SHP77 treated with DMSO at 0.1 percent for 48 hours (cell line): ENCODE measurements at regions not wholly inside any gene's neighbourhood (a gene's known extent, or its start where the extent isn't known, plus 50 kb on each side); places are given as distances from the start of the nearest gene placed in this dataset.
"Not testable (repeated sequence)": the region's sequence is repeated elsewhere in the genome, so short reads cannot be mapped to it uniquely, and the experiment has no call there.

Experiments
- DNase-seq: peaks from one replicate; lab custom pipeline; 2025; lab: John Stamatoyannopoulos, UW

DNA sequence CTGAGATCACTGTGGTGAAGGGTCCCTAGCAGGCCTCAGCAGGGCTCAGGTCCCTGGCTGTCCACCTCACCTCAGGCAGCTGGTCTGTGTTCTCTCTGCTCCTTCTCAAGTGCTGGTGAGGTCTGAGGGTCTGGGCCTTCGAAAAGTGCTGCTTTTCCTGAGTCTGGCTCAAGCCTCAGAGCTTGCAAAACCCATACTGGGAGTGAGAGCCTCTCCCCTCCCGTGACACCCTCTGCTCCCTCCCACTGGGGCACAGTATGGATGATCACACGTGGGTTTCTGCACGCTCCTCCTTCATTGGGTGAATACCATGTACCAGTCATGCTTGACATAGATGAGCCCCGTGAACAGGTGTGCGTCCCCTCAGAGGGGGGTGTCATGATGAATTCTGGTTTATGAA is 73.3 kb upstream of the WASF3 start:
- DNase-seq, result no peak

GRCh38 chr13:26485288-26485687 is 72.2 kb upstream of the WASF3 start:
- DNase-seq, result no peak

- no peak for DNase-seq
Observed at GRCh38 chr13:26485786-26486185, 71.7 kb upstream of the WASF3 start.

DNA sequence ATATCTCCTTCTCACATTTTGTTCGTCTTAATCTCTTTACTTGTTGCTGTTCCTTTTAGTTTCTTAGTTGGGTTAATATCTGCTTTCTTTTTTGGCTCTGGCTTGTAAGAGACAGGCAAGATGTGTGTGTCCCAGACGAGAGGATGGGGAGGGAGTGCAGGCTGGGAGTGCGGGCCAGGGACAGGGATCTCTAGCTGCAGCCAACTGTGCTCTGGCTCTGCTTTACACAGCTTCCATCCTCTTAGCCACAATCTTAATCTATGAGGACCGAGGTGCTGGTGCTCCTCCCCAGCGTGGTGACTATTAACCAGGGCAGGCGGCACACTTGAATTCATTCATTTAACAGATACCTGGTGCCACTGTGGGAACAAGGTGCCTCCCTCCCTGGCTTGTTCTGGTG is 70.9 kb upstream of the WASF3 start:
- DNase-seq, result no peak

- no peak for DNase-seq
Observed at GRCh38 chr13:26487781-26488180, 69.7 kb upstream of the WASF3 start.

GRCh38 chr13:26488236-26489003 is 69.1 kb upstream of the WASF3 start:
- DNase-seq, result no peak

DNA sequence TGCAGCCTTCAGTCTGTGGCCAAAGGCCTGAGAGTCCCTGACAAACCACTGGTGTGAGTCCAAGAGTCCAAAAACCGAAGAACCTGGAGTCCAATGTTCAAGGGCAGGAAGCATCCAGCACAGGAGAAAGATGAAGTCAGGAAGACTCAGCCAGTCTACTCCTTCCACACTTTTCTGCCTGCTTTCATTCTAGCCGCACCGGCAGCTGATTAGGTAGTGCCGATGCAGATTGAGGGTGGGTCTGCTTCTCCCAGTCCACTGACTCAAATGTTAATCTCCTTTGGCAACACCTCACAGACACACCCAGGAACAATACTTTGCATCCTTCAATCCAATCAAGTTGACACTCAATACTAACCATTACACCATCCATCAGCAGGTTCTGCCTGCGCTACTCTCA is 65.2 kb upstream of the WASF3 start:
- not testable (repeated sequence) for DNase-seq

GRCh38 chr13:26494571-26495195 is 62.8 kb upstream of the WASF3 start:
- DNase-seq, result no peak

- no peak for DNase-seq
Observed at GRCh38 chr13:26495750-26496149, 61.7 kb upstream of the WASF3 start.

DNA sequence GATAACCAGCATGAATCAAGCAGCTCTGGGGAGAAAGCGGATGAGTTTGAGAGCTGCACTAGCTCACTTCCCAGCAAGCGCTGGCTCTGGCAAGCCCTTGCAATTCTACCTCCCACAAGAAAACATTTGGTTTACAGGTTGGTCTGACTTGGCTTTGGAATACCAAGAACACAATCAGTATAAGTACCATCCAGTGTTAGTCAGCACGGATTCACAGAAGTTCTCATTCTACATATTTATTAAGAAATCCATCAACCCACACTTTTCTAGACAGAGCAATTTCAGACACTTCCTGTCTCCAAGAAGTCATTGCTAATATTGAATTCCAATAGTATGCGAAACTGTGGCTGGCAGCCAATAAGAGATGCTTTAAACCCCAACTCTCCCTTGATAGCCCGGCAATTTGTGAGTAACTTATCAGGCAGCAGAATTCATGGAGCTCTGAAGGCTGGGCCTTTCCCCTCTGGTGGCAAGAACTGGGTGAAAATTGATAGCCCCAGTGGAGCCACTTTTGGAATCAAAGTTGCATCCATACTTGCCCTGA is 59.4 kb upstream of the WASF3 start:
- DNase-seq, result no peak

DNA sequence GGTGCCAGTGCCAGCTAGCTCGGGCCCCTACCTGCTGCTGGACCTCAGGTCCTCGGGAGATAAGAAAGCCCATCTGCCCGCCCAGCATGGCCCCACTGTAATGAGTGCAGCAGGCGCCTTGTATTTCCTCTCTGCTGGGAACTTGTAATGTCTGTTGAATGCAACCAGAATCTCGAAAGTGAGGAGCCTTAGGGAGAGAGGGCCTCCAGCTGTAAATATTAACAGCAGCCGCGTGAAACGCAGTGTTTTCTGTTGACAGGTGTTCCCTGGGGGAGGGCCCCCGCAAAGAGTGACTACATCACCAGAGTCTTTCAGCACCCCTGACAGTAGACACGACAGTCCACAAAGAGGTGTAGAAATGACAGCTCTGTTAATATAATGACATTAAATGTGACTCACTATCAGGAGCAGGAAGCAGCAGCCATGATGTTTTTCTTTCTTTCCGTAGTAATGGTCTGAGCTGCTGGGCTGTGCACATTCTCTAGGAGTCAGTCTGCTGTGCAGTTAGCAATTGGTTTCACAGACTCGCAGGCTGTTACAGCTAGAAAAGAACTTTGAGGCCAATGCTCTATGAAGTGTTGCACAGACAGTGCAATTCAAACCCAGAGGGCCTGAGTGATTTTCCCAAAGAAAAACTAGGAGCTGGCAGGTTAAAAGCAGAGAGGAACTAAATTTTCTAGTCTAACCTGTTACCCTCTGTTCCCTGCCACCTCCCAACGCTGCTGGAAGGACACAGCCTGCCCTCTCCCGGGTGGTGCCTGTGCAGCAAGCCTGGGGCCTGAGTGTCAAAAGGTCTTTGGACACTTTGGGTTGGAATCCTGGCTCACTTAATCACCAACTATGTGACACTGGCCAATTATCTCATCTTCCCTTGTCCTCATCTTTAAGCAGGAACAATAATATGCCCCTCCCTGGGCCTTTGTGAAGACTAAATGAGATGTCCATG is 58.6 kb upstream of the WASF3 start:
- no peak for DNase-seq

DNA sequence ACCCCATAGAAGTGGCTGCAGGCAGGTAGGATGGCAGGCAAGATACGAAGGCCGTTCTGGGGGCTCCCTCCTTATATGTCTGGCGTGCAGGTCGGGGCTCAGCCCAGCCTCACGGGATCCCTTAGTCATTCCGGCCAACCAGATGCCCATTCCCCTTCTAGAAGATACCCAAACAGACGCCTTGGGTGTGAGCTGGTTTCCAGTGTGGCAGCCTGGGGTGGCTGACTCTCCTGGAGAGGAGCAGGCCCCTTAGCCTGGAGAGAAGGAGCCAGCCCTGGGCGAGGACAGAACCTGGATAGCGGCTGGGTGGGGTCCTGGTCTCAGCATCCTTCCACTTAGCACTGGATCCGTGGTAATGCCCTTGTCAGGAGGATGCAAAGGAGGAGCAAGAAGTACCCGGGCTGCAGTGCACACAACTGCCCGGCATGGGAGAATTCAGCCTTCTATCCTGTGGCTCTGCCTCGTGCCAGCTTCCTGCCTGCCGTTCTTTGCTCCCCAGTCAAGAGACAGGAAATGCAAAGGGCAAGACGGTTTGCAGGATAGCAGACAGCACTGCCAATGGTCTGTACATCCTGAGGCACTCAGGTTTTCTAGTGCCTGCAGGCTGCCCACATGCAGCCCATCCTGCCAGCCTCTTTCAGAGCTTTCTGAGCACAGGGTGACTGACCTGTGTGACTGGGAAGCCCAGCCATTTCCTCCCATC is 56.7 kb upstream of the WASF3 start:
- DNase-seq, result no peak

DNA sequence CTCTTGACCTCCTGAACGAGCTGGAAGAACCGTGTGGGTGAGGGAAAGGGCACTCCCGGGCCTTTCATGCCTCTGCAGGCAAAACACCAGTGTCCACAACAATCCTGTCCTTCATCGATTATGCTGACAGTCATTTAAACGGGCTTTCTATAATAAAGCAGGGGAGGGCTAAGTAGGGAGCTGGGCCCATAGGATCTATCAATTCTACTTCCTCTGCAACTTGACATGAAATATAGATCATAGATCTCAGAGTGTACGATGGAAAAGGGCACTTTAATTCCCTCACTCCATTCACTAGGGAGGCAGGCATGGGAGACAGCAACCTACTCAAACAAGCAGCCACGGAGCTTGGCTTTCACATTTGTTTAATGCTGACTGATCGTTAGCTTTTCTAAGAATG is 55.8 kb upstream of the WASF3 start:
- no peak for DNase-seq

DNA sequence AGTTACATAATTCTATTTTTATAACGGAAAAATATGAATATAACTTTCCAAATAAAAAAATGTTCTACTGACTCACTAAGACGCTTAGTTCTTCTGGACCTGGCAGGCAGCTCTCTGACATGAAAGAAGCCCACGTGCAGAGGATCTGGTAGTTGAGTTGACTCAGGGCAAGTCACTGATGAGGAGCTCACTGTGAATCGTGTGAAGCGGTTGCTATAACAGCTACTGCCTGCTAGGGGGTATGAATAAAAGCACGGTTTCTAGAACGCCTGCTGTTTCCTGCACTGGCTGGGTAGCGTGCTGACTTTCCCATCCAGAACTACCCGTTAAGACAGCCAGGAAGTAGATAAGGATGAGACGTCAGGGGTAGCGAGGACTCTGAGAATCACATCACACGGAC is 54.7 kb upstream of the WASF3 start:
- no peak for DNase-seq

DNA sequence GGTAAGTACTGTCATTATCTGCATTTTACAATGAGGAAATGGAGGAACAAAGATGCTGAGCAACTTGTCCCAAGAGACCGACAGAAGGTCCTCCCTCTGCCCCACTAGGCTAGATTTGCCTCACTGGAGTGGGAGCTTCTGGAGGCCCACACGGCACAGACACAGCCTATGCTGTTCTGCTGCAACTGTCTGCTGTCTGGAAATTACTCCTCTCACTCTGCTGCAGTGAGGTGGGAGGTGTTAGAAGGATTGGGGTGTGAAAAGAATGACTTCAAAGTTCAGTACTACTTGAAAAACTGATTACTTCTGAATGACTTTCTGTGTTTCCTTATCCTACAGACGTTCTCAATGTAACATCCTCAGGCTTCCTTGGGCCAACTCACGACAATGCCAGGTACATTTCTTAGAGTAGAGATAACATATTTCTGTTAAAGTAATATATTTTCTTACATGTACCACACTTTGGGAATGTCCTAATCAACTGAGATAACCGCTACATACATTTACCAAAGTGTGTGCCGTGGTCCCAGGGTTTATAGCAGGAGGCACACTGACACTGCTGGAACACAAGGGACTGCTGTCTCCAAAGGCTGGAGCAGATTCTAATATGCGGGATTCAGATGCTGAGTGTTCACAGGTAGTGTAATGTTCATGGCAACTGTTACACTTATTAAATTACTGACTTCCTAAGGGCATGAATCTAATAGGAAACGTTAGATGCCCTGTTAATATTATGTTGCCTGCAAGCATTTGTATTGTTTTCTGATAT is 53.5 kb upstream of the WASF3 start:
- no peak for DNase-seq
